Activated CD4-positive, alpha-beta T cell treated with anti-CD3 and anti-CD28 coated beads, Interleukin-2, Interleukin-4, amounts not matched to agents 100 ng/mL and 50 ng/mL, durations not matched to agents 16 hours and 8 hours (primary cell): ENCODE measurements at regions not wholly inside any gene's neighbourhood (a gene's known extent, or its start where the extent isn't known, plus 50 kb on each side); places are given as distances from the start of the nearest gene placed in this dataset.
"Not testable (repeated sequence)": the region's sequence is repeated elsewhere in the genome, so short reads cannot be mapped to it uniquely, and the experiment has no call there.

ENCODE experiments used
- DNase-seq: peaks from one replicate; pipeline ENCODE4 v3.0.0-alpha.2; 2020; ENCODE audit warnings: low spot score

GRCh38 chr2:186382932-186383331, 103.1 kb upstream of the ZC3H15 start:
- no peak for DNase-seq

DNA sequence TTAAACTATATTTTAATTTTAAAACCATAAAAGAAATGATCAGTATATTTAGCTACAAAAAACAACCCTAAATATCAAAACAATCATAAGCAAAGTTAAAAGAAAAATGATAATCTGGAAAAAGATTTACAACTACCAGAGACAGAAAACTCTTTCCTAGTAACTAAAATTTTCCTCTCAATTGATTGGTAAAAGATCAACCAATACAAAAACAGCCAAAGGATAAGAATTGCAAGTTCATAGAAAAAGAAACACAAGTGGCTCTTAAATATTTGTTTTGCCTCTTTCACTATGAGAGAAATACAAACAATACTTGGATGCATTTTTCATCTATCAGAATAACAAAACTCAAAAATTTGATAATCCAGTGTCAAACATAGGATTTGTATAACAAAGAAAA, 101.8 kb upstream of the ZC3H15 start:
- no peak for DNase-seq

GRCh38 chr2:186385638-186386201, 100.3 kb upstream of the ZC3H15 start:
- not testable (repeated sequence) for DNase-seq

DNA sequence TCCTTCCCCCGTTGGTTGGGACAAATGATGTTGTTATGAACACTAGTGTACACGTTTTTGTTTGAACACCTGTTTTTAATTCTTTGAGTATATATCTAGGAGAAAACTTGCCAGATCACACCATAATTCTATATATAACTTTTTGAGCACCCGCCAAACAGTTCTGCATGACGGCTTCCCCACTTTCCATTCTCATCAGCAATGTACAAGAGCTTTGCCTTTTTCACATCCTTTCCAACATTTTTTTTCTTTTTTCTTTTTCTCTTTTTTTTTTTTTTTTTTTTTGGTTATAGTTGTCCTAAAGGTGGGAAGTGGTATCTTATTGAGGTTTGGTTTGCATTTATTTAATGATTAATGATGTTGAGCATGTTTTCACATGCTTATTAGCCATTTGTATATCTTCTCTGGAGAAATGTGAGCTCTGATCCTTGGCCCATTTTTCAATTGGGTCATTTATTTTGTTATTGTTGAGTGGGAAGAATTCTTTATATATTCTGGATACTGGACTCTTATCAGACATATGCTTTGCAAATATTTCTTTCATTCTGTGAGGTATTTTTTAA, 86.9 kb upstream of the ZC3H15 start:
- DNase-seq: no peak

DNA sequence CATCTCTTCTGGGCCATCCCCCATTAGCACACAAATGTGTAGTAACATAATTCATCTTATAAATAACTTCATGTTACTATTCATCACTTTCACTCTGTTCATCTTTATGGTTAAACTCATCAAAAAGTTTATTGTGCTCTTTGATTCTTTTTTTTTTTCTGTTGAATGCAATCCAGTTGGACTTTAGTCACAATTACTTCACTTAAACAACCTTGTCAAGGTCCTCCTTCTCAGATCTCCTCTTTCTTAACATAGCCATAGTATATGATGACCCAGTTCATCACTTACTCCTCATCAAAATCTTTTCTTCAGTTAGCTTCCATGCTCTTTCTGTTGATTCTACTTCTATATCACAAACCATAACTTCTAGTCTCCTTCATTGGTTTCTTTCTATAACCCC, 80.2 kb upstream of the ZC3H15 start:
- no peak for DNase-seq

- no peak for DNase-seq
Observed at GRCh38 chr2:186407611-186408010, 78.4 kb upstream of the ZC3H15 start.

DNA sequence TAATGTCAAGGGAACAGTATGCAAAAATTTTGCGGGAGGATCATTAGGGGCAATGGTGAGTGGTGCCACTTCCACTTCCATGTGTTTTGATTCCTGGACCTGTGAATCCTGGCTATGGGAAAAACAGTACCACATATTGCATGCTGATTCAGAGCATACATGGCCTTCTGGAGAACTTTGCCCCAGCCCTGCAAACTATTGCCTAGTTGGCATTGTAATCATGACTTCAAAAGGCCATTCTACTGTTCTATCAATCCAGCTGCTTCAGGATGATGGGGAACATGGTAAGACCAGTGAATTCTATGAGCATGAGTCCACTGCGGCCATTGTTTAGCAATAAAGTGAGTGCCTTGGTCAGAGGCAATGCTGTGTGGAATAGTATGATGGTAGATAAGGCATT, 75.3 kb upstream of the ZC3H15 start:
- no peak for DNase-seq

GRCh38 chr2:186422226-186422625, 63.8 kb upstream of the ZC3H15 start:
- no peak for DNase-seq

- no peak for DNase-seq
Observed at GRCh38 chr2:186423481-186423880, 62.6 kb upstream of the ZC3H15 start.

GRCh38 chr2:186424265-186424664, 61.8 kb upstream of the ZC3H15 start:
- no peak for DNase-seq

- no peak for DNase-seq
Observed at GRCh38 chr2:186425576-186425975, 60.5 kb upstream of the ZC3H15 start.

DNA sequence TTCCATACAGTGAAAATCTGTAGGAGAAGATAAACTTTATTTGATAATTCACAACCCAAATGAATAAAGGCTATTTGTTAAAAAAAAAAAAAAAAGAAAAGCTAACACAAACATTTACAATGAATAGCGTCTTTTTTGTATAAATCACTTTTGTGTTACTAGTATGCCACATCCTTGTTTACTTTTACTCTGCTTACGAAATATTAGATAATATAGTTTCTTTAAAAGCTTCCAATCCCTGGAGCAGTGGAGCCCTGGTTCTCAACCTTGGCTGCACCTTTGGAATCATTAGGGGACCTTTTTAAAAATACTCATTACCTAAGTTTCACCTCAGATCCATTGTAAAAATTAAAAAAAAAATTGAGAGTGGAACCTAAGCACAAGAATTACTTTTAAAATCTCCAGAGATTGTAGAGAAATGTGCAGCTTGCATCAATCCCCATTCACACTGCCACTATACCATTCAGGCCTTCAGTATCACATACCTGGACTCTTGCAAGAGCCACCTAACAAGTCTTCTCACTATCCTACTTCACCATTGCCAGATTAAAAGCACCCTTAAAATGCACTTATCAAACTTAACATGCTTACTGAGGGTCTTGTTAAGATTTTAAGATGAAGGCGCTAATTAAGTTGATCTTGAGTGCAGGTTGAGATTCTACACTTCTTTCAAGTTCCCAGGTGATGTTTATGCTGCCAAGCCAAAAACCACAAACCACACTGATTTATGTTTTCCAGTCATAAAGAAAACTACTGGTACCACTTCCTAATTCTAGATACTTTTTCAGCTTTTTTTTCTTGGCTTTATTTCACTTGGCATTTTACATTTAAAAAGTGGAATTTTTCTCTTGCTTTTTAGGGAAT, 59.7 kb upstream of the ZC3H15 start:
- DNase-seq: peak; percentile 17

DNA sequence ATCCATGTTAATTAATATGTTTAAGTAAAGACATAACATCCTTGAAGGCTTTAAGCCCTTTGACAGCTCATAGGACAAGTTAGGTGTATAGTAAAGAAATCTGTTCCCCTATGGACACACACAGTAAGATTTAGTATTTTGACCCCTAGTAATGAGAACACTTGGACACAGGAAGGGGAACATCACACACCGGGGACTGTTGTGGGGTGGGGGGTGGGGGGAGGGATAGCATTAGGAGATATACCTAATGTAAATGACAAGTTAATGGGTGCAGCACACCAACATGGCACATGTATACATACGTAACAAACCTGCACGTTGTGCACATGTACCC, 59.1 kb upstream of the ZC3H15 start:
- DNase-seq: not testable (repeated sequence)

DNA sequence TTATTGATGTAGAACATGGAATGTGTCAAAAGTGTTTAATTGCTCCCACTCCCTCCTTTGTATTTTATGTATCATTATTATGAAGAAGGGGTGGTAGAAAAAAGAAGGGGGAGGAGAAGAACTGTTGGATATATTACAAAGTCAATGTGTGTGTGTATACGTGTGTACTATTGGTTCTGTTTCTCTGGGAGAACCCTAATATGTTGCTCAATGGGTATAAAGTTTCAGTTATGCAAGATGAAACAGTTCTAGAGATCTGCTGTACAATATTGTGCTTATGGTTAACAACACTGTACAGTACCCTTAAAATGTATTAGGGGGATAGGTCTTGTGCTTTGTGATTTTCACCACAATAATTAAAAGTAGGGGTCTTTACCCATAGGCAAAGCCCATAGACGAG, 58.1 kb upstream of the ZC3H15 start:
- DNase-seq: no peak

- DNase-seq: no peak
Observed at GRCh38 chr2:186429104-186429503, 57.0 kb upstream of the ZC3H15 start.

- DNase-seq: no peak
Observed at GRCh38 chr2:186431306-186431705, 54.8 kb upstream of the ZC3H15 start.

DNA sequence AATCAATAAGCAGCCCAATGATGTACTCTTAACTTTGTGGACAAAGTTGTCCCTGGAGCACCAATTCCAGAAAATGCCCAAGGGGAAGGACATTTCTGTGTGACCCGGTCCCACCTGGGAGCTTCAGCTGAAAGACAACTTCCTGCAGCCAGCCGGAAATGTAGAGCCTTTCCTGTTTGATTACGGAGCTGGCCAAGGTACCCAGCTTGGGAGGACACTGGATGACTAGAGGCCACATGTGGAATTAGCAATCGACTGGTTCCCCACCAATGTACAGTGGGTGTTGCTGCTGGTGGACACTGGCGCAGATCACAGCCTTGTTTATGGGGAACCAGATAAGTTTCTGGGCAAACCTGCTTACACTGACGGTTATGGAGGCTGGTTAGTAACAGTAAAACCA, 53.0 kb upstream of the ZC3H15 start:
- no peak for DNase-seq

GRCh38 chr2:186433777-186434432, 52.2 kb upstream of the ZC3H15 start:
- DNase-seq: no peak
